Heart left ventricle (tissue), 16 donors: ENCODE measurements at regions not wholly inside any gene's neighbourhood (a gene's known extent, or its start where the extent isn't known, plus 50 kb on each side); places are given as distances from the start of the nearest gene placed in this dataset.

ENCODE experiments used
- ATAC-seq, 4 donors: fragments of 200-7000 bp; cut with Tn5 transposase; one replicate each; pipeline ENCODE4 v1.9.1; 2020 to 2022; ENCODE audit warnings: moderate library complexity in 4 of 4, mild to moderate bottlenecking in 3 of 4, moderate number of reproducible peaks in 1 of 4
- DNase-seq, 5 donors: peaks; one replicate each; pipeline ENCODE4 v3.0.0-alpha.2; 2020
- H3K27ac ChIP-seq, 12 donors: fragments of 200-600 bp; sonication (generic) in 4 of 12; one replicate each; pipeline versions ENCODE4 v1.5.0 to v1.8.0; 2016 to 2022; ENCODE audit warnings: mild to moderate bottlenecking in 2 of 12
- H3K27me3 ChIP-seq, 9 donors: fragments of 200-600 bp; sonication (generic) in 2 of 9; one replicate each; pipeline versions ENCODE4 v1.5.1 to v1.8.0; 2016 to 2022; ENCODE audit warnings: mild to moderate bottlenecking in 3 of 9
- H3K36me3 ChIP-seq, 9 donors: fragments of 200-600 bp; sonication (generic) in 2 of 9; one replicate each; pipeline versions ENCODE4 v1.5.0 to v1.8.0; 2018 to 2022; ENCODE audit warnings: mild to moderate bottlenecking in 2 of 9
- H3K4me1 ChIP-seq, 12 donors: fragments of 200-600 bp; sonication (generic) in 4 of 12; one replicate each; pipeline versions ENCODE4 v1.5.0 to v1.8.0; 2016 to 2022; ENCODE audit warnings: mild to moderate bottlenecking in 3 of 12
- H3K4me3 ChIP-seq, 12 donors: fragments of 200-600 bp; sonication (generic) in 4 of 12; one replicate each; pipeline versions ENCODE4 v1.5.0 to v1.8.0; 2017 to 2022; ENCODE audit warnings: mild to moderate bottlenecking in 9 of 12, moderate library complexity in 4 of 12
- H3K9me3 ChIP-seq, 12 donors: fragments of 200-600 bp; sonication (generic) in 4 of 12; one replicate each; pipeline versions ENCODE4 v1.5.0 to v1.8.0; 2016 to 2022; ENCODE audit warnings: mild to moderate bottlenecking in 1 of 12
- CTCF ChIP-seq, 12 donors: fragments of 200-600 bp; sonication (generic) in 4 of 12; IDR thresholded peaks; one replicate each; pipeline versions ENCODE4 v1.5.0 to v1.8.0; 2018 to 2022; ENCODE audit warnings: antibody characterized with exemption in 12 of 12, mild to moderate bottlenecking in 5 of 12
- POLR2A ChIP-seq, 2 donors: fragments of 450-650 bp; IDR thresholded peaks; one replicate each; pipeline ENCODE4 v1.6.1; 2017; ENCODE audit warnings: antibody characterized with exemption in 2 of 2, mild to moderate bottlenecking in 2 of 2, moderate library complexity in 2 of 2
- WGBS, 4 donors: extraction: QIAGEN DNeasy Blood & Tissue Kit in 2 of 4; methylation state at CpG; one replicate each; pipeline versions ENCODE4 v1.1.5 to v1.1.7; 2013 to 2018; 5-methylcytosine and 5-hydroxymethylcytosine counted together
- intact Hi-C, 10 donors: fragments of 100-400 bp; cut with DNase I; formaldehyde crosslinking; loops; one replicate each; pipeline versions ENCODE4 v1.11.1 to v1.14.2; 2022
- donor health status: ischemic (EF 13 %, LVEDD 7.1; RV severe dilation, severe dysfunction).
- donor health status: healthy with polysubstance abuse.
- donor health status: DM: no; HTN: yes; CAD: no.
- donor health status: DM: no; HTN: no; CAD: no.
- donor health status: ischemic (EF 25% LVEDD 6.9; RV normal size, moderate dysfunction).
- donor health status: ischemic (EF 25% LVEDD 5.7; RV mildly dilated, moderate dysfunction).
- donor health status: healthy.
- donor health status: DM: yes; HTN: yes; CAD: no.
- donor health status: ischemic (EF 35%, LVEDD 5.7; RV mildly dilated, moderate dysfunction).
- donor health status: nonischemic (EF 11% LVEDD 7.7; RV severe dilation, severe dysfunction).
- donor health status: DM: yes; HTN: yes; CAD: no.
- donor health status: PGD.
- donor health status: ischemic (EF 29% LVEDD 5.4; RV normal size, mild dysfunction).
- donor health status: nonischemic (EF 23%, LVEDD 6.1; RV moderate dilation, normal function).

DNA sequence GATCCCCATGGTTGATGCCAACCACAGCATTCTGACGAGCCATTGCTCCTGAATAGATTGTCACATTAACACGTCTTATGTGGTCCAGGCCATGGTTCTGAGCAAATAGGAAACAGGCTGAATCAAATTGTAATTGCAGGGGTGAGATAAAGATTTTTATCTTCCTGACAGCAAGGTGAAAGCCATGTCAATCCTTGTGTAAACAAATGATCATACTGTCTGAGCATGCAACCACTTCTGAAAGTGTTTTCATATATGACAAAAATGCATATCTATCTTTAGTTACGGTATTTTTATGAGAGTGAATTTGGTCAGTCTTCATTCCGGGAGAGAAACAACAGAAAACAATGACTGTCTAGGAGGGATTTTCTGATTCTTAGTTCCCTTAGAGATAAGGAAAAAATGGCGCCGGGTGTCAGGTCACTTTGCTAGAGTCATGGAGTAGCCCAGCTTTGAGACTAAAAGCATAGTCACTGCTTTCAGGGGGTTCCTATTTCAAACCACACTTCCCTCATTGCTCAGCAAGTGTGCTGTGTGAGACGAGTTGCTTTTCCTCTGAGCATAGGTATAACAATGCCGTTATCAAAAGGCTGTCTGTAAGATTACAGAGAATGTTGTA lies 958.9 kb downstream of the DCDC2C start:
- no peaks in the 10 kb centered on the region for H3K4me1 ChIP-seq
- H3K9me3 ChIP-seq, result no peaks in the 10 kb centered on the region
- no peak for TF ChIP-seq POLR2A (IDR thresholded peaks at IDR 0.05)
- no peak for TF ChIP-seq CTCF (IDR thresholded peaks at IDR 0.05)
- no peaks in the 10 kb centered on the region for H3K27me3 ChIP-seq
- intact Hi-C loops, result no loop called here
- DNase-seq (no peak), ATAC-seq (no peak)
- no peak overlapping the region for H3K4me3 ChIP-seq
- no peaks in the 10 kb centered on the region for H3K36me3 ChIP-seq
- no peak overlapping the region for H3K27ac ChIP-seq
- WGBS, 4 donors, result 45 to 50% (median 47%) methylated on average over 8 of the region's 8 CpGs

- TF ChIP-seq CTCF (IDR thresholded peaks at IDR 0.05), result no peak
- no peak for TF ChIP-seq POLR2A (IDR thresholded peaks at IDR 0.05)
- H3K9me3 ChIP-seq, result no peaks in the 10 kb centered on the region
- H3K4me1 ChIP-seq, result no peaks in the 10 kb centered on the region
- 39 to 55% (median 50%) methylated on average over 4 of the region's 4 CpGs for WGBS, 4 donors
- H3K27me3 ChIP-seq, result no peaks in the 10 kb centered on the region
- intact Hi-C loops, result no loop called here
- H3K36me3 ChIP-seq, result no peaks in the 10 kb centered on the region
- H3K27ac ChIP-seq, result no peak overlapping the region
- DNase-seq (no peak), ATAC-seq (no peak)
- H3K4me3 ChIP-seq, result no peak overlapping the region
Measured at GRCh38 chr2:4668381-4668780, 965.0 kb downstream of the DCDC2C start.

DNA sequence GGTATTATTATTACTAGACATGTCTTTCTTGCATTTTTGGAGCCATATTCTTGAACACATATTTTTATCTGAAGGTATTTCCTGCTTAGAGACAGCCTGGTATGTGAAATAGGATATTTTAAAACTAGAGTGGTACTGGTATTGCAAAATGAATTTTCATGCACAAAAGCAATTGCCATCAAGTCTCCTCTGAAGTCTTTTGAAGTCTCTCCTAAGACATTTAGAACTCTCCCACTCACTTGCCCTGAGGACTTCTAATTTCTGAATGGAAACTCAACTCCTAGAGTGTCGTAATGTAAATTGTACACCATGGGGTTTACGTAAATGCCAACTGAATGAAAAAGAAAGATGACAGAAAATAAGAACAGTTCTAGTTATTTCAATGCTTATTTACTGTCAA lies 967.0 kb downstream of the DCDC2C start:
- 91 to 95% (median 94%) methylated on average over 2 of the region's 2 CpGs for WGBS, 4 donors
- no peaks in the 10 kb centered on the region for H3K4me1 ChIP-seq
- DNase-seq (no peak), ATAC-seq (no peak)
- H3K36me3 ChIP-seq, result no peaks in the 10 kb centered on the region
- H3K27me3 ChIP-seq, result no peaks in the 10 kb centered on the region
- no peaks in the 10 kb centered on the region for H3K9me3 ChIP-seq
- H3K4me3 ChIP-seq, result no peak overlapping the region
- no peak for TF ChIP-seq CTCF (IDR thresholded peaks at IDR 0.05)
- TF ChIP-seq POLR2A (IDR thresholded peaks at IDR 0.05), result no peak
- intact Hi-C loops, result no loop called here
- H3K27ac ChIP-seq, result no peak overlapping the region

- TF ChIP-seq CTCF (IDR thresholded peaks at IDR 0.05), result no peak
- TF ChIP-seq POLR2A (IDR thresholded peaks at IDR 0.05), result no peak
- Histone ChIP-seq H3K9me3 (no peaks in the 10 kb centered on the region), H3K27me3 (no peaks in the 10 kb centered on the region), H3K4me3 (no peak overlapping the region), H3K27ac (no peak overlapping the region), H3K4me1 (no peaks in the 10 kb centered on the region), H3K36me3 (no peaks in the 10 kb centered on the region)
- ATAC-seq (no peak), DNase-seq (no peak)
- WGBS, 4 donors, result 81 to 93% (median 92%) methylated on average over 13 of the region's 13 CpGs
- intact Hi-C loops, result no loop called here
Measured at GRCh38 chr2:4673025-4673489, 969.7 kb downstream of the DCDC2C start.
